Ovary (tissue), 3 donors: ENCODE measurements at regions not wholly inside any gene's neighbourhood (a gene's known extent, or its start where the extent isn't known, plus 50 kb on each side); places are given as distances from the start of the nearest gene placed in this dataset.

Experiments used
- EP300 ChIP-seq: sonication (generic); formaldehyde crosslinking; IDR thresholded peaks from one replicate; pipeline ENCODE4 v1.6.1; 2017; ENCODE audit warnings: antibody characterized with exemption
- POLR2A ChIP-seq: fragments of 450-650 bp; IDR thresholded peaks from one replicate; pipeline ENCODE4 v1.6.1; 2017; ENCODE audit warnings: antibody characterized with exemption, mild to moderate bottlenecking, moderate library complexity
- TF ChIP-seq, protein P1 (sequence below), 3 donors: fragments of 450-650 bp in 2 of 3; fragments of 200-600 bp in 1 of 3; IDR thresholded peaks; one replicate each; pipeline versions ENCODE4 v1.5.1 to v1.8.0; 2016 to 2022; ENCODE audit warnings: antibody characterized with exemption in 3 of 3, mild to moderate bottlenecking in 1 of 3
- donor health status: DM: no; HTN: no; CAD: no.

DNA sequence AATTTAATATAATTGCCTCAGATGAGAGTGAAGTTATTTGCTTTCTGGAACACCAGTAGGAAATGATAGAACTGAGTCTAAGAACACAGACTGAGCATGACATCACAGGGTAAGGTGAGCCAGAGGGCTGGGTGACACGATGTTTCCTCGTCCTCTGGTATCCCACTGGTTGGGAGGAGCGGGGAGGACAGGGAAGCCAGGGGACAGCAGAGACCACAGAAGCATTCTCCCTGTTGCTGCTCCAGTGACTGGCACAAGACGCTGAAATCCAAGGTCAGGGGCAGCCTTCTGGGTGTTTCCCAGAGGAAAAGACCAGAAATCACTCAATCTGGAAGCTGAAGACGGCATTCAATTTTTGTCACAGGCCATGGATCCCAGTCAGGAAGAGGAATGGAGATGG lies 363.4 kb upstream of the SOX11 start:
- TF ChIP-seq, protein P1, sequence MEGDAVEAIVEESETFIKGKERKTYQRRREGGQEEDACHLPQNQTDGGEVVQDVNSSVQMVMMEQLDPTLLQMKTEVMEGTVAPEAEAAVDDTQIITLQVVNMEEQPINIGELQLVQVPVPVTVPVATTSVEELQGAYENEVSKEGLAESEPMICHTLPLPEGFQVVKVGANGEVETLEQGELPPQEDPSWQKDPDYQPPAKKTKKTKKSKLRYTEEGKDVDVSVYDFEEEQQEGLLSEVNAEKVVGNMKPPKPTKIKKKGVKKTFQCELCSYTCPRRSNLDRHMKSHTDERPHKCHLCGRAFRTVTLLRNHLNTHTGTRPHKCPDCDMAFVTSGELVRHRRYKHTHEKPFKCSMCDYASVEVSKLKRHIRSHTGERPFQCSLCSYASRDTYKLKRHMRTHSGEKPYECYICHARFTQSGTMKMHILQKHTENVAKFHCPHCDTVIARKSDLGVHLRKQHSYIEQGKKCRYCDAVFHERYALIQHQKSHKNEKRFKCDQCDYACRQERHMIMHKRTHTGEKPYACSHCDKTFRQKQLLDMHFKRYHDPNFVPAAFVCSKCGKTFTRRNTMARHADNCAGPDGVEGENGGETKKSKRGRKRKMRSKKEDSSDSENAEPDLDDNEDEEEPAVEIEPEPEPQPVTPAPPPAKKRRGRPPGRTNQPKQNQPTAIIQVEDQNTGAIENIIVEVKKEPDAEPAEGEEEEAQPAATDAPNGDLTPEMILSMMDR (IDR thresholded peaks at IDR 0.05) = no peak
- TF ChIP-seq POLR2A (no peak), EP300 (no peak)
